G401 (cell line): ENCODE measurements at regions not wholly inside any gene's neighbourhood (a gene's known extent, or its start where the extent isn't known, plus 50 kb on each side); places are given as distances from the start of the nearest gene placed in this dataset.
"Not testable (repeated sequence)": the region's sequence is repeated elsewhere in the genome, so short reads cannot be mapped to it uniquely, and the experiment has no call there.

Experiments used
- DNase-seq: peaks from one replicate; pipeline ENCODE4 v3.0.0-alpha.2; 2015; ENCODE audit warnings: low spot score
- in situ Hi-C: cut with HindIII; loops from 2 replicates; pipeline ENCODE4 v1.10.0; 2016; ENCODE audit warnings: low sequenced_read_pairs, mixed read lengths

- in situ Hi-C loops, result no loop called here
- DNase-seq, result no peak
Measured at GRCh38 chr18:66078925-66079800, 328.4 kb downstream of the CDH7 start.

- no peak for DNase-seq
- in situ Hi-C loops, result no loop called here
Measured at GRCh38 chr18:66077066-66077465, 326.3 kb downstream of the CDH7 start.

GRCh38 chr18:66066191-66066590 lies 315.4 kb downstream of the CDH7 start:
- in situ Hi-C loops, result no loop called here
- DNase-seq, result no peak

- in situ Hi-C loops, result no loop called here
- DNase-seq, result no peak
Measured at GRCh38 chr18:66048406-66048805, 297.6 kb downstream of the CDH7 start.

DNA sequence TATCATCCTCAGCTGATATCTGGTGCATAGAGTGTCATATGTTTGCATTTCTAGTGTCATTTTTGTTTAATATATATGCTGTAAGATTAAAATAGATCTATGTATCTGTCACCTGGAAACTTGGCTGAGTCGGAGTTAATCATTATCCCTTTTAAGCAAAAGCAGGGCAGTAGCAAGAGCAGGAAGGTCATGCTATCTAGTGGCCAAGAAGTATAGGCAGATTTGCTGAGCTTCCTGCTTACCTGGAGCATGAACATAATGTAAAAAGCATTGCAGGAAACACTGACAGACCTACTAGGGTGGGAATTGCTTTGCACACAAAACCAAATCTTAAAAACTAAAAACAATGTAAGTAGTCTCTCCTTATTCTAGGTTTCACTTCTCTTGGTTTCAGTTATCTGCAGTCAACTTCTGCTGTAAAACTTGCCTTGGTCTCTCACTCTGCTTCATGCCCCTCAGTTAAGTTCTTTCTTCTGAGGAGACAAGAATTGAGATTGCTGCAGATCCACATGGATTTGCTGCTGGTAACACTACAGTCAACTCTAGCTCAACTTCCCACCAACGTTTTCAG lies 295.3 kb downstream of the CDH7 start:
- no peak for DNase-seq
- in situ Hi-C loops, result no loop called here

DNA sequence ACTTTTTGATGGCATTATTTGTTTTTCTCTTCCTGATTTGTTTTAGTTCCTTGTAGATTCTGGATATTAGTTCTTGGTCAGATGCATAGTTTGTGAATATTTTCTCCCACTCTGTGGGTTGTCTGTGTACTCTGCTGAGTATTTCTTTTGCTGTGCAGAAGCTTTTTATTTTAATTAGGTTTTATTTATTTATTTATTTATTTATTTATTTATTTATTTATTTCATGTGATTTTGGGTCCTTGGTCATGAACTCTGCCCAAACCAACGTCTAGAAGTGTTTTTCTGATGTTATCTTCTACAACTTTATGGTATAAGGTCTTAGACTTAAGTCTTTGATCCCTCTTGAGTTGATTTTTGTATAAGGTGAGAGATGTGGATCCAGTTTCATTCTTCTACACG lies 292.2 kb downstream of the CDH7 start:
- DNase-seq, result no peak

GRCh38 chr18:66013969-66014368 lies 263.2 kb downstream of the CDH7 start:
- DNase-seq, result no peak
- in situ Hi-C loops, result no loop called here

More for the DNA sequence above, 292.2 kb downstream of the CDH7 start:
- in situ Hi-C loops, result no loop called here

GRCh38 chr18:66011916-66012315 lies 261.1 kb downstream of the CDH7 start:
- in situ Hi-C loops, result no loop called here
- DNase-seq, result no peak

DNA sequence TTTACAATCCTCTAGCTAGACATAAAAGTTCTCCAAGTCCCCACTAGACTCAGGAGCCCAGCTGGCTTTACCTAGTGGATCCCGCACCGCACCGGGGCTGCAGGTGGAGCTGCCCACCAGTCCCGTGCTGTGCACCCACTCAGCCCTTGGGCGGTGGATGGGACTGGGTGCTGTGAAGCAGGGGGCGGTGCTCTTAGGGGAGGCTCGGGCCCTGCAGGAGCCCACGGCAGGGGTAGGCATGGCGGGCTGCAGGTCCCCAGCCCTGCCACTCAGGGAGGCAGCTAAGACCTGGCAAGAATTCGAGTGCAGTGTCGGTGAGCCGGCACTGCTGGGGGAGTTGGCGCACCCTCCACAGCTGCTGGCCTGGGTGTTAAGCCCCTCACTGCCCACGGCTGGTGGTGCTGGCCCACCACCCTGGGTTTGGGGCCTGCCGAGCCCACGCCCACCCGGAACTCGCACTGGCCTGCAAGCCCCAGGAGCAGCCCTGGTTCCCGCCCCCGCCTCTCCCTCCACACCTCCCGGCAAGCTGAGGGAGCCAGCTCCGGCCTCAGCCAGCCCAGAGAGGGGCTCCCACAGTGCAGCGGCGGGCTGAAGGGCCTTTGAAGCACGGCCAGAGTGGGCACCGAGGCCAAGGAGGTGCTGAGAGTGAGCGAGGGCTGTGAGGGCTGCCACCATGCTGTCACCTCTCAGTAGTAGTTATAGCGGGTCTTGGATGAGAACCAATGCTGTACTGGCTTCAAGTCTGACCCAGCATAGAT lies 255.2 kb downstream of the CDH7 start:
- DNase-seq, result no peak
- in situ Hi-C loops, result no loop called here

GRCh38 chr18:65998971-65999700 lies 248.3 kb downstream of the CDH7 start:
- in situ Hi-C loops, DNase-seq: not testable (repeated sequence)

DNA sequence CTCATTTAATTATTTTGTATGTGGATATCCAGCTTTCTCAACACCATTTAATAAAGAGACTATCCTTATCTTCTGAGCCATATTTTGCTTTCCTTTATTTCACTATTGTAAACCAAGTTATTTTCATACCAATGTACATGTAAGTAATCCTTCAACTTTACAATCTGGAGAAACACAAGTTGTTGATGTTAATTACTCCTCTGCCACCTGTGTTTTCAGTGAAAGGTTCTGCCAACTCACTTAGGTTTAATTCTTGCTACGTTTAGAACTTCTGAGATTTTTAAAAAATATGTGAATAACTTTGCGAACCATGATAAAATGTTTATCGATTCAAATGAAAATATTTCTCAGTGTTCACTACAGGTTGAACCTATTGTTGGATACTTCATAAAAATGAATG lies 244.4 kb downstream of the CDH7 start:
- in situ Hi-C loops, result no loop called here
- DNase-seq, result no peak

GRCh38 chr18:65994302-65994701 lies 243.5 kb downstream of the CDH7 start:
- in situ Hi-C loops, result no loop called here

GRCh38 chr18:65990944-65991708 lies 240.3 kb downstream of the CDH7 start:
- DNase-seq, result no peak
- in situ Hi-C loops, result no loop called here

More at GRCh38 chr18:65994302-65994701, 243.5 kb downstream of the CDH7 start:
- no peak for DNase-seq

GRCh38 chr18:65990174-65990690 lies 239.4 kb downstream of the CDH7 start:
- in situ Hi-C loops, result no loop called here
- no peak for DNase-seq

GRCh38 chr18:65988972-65989371 lies 238.2 kb downstream of the CDH7 start:
- in situ Hi-C loops, result no loop called here

DNA sequence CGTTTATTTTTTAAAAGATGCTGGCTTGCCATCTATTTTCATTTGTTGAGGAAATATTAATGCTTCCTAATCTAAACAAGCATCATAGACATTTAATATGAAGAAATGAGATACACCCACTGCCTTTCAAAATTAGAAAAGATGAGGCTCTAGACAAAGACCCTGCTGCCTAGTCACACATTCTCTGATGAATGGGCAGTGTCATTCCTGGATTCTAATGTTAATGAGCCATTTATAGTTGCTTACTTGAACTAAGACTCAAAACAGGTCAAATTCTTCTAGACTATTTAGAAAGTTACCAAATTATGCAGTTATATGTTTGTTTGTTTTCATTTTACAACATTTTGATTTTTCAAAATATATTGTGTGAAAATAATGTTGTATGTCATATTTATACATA lies 237.6 kb downstream of the CDH7 start:
- no peak for DNase-seq
- in situ Hi-C loops, result no loop called here

More at GRCh38 chr18:65988972-65989371, 238.2 kb downstream of the CDH7 start:
- no peak for DNase-seq

DNA sequence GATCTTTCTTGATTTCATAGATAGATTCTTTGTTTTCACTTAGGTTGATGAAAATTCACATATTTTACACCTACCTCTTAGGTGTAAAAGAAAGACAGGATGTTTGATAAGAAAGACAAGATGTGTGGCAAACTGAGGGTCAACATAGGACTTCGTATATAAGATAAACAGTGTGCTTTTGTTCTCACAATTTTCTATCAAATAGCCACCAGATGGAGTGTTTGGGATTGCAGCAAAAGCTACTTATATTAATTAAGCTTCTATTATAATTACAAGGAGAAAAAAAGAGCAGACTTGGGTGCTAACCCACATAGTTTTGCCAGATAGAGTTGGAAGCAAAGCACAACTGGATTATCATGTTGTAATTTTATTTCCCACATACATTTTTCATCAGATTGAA lies 232.9 kb downstream of the CDH7 start:
- in situ Hi-C loops, result no loop called here

DNA sequence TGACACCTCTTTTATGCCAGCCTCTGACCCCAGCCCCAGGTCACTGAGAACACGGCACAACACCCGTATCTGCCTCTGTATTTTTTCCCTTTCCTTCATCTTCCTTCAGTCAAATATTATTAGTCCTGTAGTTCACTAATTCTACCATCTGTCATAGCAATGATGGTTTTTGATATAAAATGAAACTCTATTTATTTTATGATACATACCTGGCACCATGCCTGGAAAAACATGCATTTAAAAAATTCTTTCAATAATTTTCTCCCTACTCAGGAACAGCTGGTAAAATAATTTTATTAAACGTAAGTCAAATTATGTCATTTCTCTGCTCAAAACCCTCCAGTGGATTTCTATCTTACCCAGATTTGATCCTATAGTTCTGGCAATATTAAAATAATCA lies 224.7 kb downstream of the CDH7 start:
- no peak for DNase-seq

More for the DNA sequence above, 232.9 kb downstream of the CDH7 start:
- DNase-seq, result no peak

More for the DNA sequence above, 224.7 kb downstream of the CDH7 start:
- in situ Hi-C loops, result no loop called here
